Neutrophil (primary cell): ENCODE measurements at regions not wholly inside any gene's neighbourhood (a gene's known extent, or its start where the extent isn't known, plus 50 kb on each side); places are given as distances from the start of the nearest gene placed in this dataset.
"Not testable (repeated sequence)": the region's sequence is repeated elsewhere in the genome, so short reads cannot be mapped to it uniquely, and the experiment has no call there.

Experiments used
- H3K27ac ChIP-seq: fragments of 200-600 bp; sonication (generic); 2 replicates; pipeline ENCODE4 v1.5.1; 2016; ENCODE audit warnings: mild to moderate bottlenecking, moderate library complexity
- H3K27me3 ChIP-seq: fragments of 200-600 bp; sonication (generic); 2 replicates; pipeline ENCODE4 v1.6.0; 2016; ENCODE audit warnings: mild to moderate bottlenecking
- H3K36me3 ChIP-seq: fragments of 200-600 bp; sonication (generic); 2 replicates; pipeline ENCODE4 v1.5.1; 2017
- H3K4me1 ChIP-seq, 2 experiments: fragments of 200-600 bp in 1 of 2; sonication (generic) in 1 of 2; 1 replicate in 1 of 2; 2 replicates in 1 of 2; pipeline versions ENCODE4 v1.5.1 to v1.6.1; 2013 to 2016; ENCODE audit warnings: low read depth in 1 of 2, low read length in 1 of 2, mild to moderate bottlenecking in 1 of 2, moderate library complexity in 1 of 2; ENCODE audit not compliant: control insufficient read depth in 1 of 2, insufficient read depth in 1 of 2
- H3K4me3 ChIP-seq, 2 experiments: fragments of 200-600 bp in 1 of 2; sonication (generic) in 1 of 2; 1 replicate in 1 of 2; 2 replicates in 1 of 2; pipeline ENCODE4 v1.5.1; 2013 to 2016; ENCODE audit warnings: low read depth in 1 of 2, low read length in 1 of 2, mild to moderate bottlenecking in 1 of 2, moderate library complexity in 1 of 2
- H3K9me3 ChIP-seq: fragments of 200-600 bp; sonication (generic); 2 replicates; pipeline ENCODE4 v1.5.1; 2016
- CTCF ChIP-seq: fragments of 200-600 bp; sonication (generic); IDR thresholded peaks from 2 replicates; pipeline ENCODE4 v1.5.1; 2016; ENCODE audit warnings: antibody characterized with exemption

DNA sequence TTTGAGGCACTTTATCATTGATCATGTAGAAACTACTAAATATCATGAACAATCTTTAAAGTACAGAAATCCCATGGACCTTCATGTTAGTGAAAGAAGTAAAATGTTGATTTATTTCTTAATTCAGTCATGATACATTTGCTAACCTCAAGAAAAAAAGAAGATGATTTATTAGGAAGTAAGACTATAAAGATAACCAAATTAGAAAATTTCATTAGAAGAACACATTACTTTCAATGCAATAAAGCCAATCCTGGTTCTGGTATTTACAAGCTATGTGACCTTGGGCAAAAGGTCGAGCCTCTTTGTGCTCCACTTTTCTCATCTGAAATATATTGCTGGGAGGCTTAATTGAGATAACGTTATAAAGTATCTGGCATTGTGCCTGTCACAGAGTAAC is 365.0 kb downstream of the KIF20B start:
- Histone ChIP-seq H3K4me1 (no peaks in the 10 kb centered on the region), H3K36me3 (no peaks in the 10 kb centered on the region), H3K27me3 (no peaks in the 10 kb centered on the region), H3K9me3 (no peaks in the 10 kb centered on the region), H3K27ac (no peak overlapping the region), H3K4me3 (no peak overlapping the region)
- no peak for TF ChIP-seq CTCF

DNA sequence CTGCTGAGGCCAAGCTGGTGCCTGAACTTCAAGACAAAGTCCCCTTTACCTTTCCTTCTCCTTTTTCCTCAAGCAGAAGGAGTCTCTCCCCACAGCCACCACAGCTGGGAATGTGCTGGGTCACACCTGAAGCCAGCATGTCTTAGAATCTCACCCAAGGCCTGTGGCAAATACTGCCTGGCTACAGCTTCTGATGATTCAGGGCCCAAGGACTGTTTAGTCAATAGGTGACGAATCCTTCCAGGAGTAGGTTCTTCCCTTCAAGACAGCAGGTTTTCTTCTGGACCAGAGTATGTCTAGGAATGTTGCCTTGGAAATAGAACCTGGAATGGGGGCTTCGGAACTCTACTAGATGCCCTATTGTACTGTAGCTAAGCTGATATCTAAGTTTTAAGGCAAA is 374.6 kb downstream of the KIF20B start:
- Histone ChIP-seq H3K36me3 (no peaks in the 10 kb centered on the region), H3K27me3 (no peaks in the 10 kb centered on the region), H3K9me3 (no peaks in the 10 kb centered on the region), H3K4me1 (no peaks in the 10 kb centered on the region), H3K4me3 (no peak overlapping the region), H3K27ac (no peak overlapping the region)
- TF ChIP-seq CTCF: no peak

DNA sequence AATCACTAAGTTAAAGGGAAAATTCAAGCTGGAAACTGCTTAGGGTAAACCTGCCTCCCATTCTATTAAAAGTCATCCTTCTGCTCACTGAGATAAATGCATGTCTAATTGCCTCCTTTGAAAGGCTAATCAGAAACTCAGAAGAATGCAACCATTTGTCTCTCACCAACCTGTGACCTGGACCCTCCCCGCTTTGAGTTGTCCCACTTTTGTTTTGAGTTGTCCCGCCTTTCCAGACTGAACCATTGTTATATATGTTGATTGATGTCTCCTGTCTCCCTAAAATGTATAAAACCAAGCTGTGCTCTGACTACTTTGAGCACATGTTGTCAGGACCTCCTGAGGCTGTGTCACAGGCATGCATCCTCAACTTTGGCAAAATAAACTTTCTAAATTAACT is 378.4 kb downstream of the KIF20B start:
- no peak for TF ChIP-seq CTCF
- no peak overlapping the region for H3K27ac ChIP-seq
- H3K9me3 ChIP-seq: no peaks in the 10 kb centered on the region
- H3K27me3 ChIP-seq: no peaks in the 10 kb centered on the region
- H3K4me1 ChIP-seq: no peaks in the 10 kb centered on the region
- H3K4me3 ChIP-seq: no peak overlapping the region
- no peaks in the 10 kb centered on the region for H3K36me3 ChIP-seq

DNA sequence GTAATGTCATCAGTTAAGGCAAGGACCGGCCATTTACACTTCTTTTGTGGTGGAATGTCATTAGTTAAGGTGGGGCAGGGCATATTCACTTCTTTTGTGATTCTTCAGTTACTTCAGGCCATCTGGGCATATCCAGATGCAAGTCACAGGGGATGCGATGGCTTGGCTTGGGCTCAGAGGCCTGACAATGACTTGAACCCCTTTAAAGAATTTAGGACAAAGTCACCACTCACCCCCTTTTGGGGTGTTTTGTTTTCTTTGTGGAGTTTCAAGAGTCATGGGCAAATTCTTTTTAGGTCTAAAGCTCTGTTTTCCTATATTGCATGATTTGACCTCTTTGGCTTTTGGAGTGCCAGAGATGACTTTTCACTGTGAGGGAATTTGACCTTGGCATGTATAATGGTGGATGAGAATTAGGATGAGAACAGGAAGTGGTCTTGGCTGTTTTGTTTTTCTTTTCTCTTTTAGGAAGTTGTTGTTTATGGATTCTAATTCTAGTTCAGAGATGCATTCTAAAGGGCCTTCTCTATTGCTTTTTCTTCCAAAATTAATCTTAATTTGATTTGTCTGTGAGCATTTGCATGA is 385.3 kb downstream of the KIF20B start:
- H3K4me3 ChIP-seq, H3K27me3 ChIP-seq, H3K36me3 ChIP-seq, H3K4me1 ChIP-seq, H3K9me3 ChIP-seq, H3K27ac ChIP-seq: not testable (repeated sequence)

- Histone ChIP-seq H3K27ac (no peak overlapping the region), H3K36me3 (no peaks in the 10 kb centered on the region), H3K9me3 (no peaks in the 10 kb centered on the region), H3K4me3 (no peak overlapping the region), H3K27me3 (no peaks in the 10 kb centered on the region), H3K4me1 (no peaks in the 10 kb centered on the region)
- TF ChIP-seq CTCF: no peak
Observed at GRCh38 chr10:90087197-90088023, 386.0 kb downstream of the KIF20B start.

DNA sequence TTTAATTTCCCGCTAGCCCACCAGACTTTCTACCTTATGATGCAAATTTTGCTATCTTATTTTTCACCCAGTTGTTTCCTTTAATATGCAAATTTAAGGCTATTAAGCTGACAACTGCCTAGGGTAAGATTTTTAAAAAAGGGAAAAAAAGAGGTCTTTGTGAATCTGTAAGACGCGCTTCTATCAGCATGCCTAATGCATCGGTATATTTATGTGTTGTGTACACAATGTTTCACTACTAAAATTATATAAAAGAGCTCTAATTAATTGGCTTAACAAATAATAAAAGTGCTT is 386.6 kb downstream of the KIF20B start:
- Histone ChIP-seq H3K9me3 (no peaks in the 10 kb centered on the region), H3K4me3 (no peak overlapping the region), H3K27ac (no peak overlapping the region), H3K27me3 (no peaks in the 10 kb centered on the region), H3K36me3 (no peaks in the 10 kb centered on the region), H3K4me1 (no peaks in the 10 kb centered on the region)
- no peak for TF ChIP-seq CTCF
